HG02840 (cell line): ENCODE measurements at regions not wholly inside any gene's neighbourhood (a gene's known extent, or its start where the extent isn't known, plus 50 kb on each side); places are given as distances from the start of the nearest gene placed in this dataset.
"Not testable (repeated sequence)": the region's sequence is repeated elsewhere in the genome, so short reads cannot be mapped to it uniquely, and the experiment has no call there.

Source experiments
- ATAC-seq: cut with Tn5 transposase; IDR thresholded peaks from one replicate; pipeline ENCODE4 v1.9.1; 2021; ENCODE audit warnings: mild to moderate bottlenecking, moderate library complexity, moderate number of reproducible peaks; ENCODE audit not compliant: unreplicated experiment, low FRiP score

GRCh38 chr5:90084342-90084741 is 325.2 kb downstream of the CETN3 start:
- no peak for ATAC-seq

DNA sequence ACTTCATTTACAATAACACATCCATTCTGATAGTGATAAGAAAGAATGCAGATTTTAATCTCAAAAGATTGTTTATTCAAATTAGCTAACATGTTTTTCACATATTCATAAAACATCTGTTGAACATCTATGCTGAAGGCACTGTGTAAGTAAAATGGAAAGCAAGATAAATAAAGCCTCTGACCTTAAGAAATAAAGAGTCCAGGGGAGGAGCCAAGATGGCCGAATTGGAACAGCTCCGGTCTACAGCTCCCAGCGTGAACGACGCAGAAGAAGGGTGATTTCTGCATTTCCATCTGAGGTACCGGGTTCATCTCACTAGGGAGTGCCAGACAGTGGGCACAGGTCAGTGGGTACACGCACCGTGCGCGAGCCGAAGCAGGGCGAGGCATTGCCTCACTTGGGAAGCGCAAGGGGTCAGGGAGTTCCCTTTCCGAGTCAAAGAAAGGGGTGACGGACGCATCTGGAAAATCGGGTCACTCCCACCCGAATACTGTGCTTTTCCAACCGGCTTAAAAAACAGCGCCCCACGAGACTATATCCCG is 336.5 kb downstream of the CETN3 start:
- ATAC-seq, result not testable (repeated sequence)

GRCh38 chr5:90071656-90072055 is 337.9 kb downstream of the CETN3 start:
- no peak for ATAC-seq

GRCh38 chr5:90071066-90071465 is 338.5 kb downstream of the CETN3 start:
- no peak for ATAC-seq

GRCh38 chr5:90066920-90067319 is 342.6 kb downstream of the CETN3 start:
- no peak for ATAC-seq

- ATAC-seq, result no peak
Measured at GRCh38 chr5:90056911-90057705, 352.4 kb downstream of the CETN3 start.

GRCh38 chr5:90055831-90056328 is 353.7 kb downstream of the CETN3 start:
- ATAC-seq, result no peak

DNA sequence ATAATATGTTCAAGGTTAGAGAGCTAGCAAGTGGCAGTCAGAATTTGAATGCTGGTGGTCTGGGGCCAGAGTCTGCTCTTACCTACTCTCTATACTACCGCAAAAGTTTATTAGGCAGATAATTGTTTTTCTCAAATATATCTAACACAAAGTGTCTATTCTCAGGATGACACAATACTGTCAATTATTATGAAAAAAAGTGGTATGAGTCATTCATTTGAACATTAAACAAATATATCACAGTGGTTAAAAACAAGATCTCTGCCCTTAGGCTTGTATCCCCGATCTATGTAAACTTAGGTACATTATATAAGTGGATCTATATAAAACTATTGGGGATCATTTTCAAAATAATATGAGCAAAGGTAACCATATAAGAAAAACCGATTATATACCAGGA is 354.9 kb downstream of the CETN3 start:
- ATAC-seq, result no peak

GRCh38 chr5:90051756-90052155 is 357.8 kb downstream of the CETN3 start:
- no peak for ATAC-seq

DNA sequence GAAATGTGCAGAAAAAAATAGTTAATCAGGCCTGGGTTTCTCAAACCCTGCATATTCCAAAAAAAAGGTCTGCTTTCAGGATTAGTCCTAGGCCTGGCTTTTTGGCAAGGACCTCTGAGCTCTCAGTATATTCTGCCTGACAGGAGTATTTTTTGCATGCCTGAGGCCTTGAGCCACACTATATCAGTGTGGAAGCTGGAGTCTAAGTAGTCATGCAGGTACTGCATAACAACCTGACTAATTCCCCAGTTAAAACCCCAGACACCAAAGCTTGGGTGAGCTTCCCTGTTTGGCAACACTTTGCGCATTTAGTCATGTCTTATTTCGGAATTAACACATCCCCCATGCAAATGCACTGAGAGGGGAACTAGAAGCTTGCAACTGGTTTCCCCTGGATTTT is 359.5 kb downstream of the CETN3 start:
- no peak for ATAC-seq

DNA sequence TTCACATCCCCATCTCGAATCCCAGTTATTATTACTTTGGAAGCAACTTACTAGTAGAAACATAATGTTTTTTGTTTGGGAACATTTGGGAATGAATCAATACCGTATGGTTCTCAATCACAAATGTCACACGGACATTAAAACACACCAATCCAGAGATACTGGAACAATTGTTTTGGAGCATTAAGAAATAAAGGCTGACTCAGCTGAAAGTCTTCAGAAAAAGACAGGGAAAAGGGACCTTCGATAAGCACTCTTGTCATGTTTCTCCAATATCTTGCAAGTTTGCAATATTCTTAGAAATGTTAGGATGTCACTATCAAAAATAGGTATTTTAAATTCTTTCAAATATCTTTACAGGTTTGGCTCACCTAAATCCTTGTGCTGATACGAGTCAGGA is 362.4 kb downstream of the CETN3 start:
- no peak for ATAC-seq

DNA sequence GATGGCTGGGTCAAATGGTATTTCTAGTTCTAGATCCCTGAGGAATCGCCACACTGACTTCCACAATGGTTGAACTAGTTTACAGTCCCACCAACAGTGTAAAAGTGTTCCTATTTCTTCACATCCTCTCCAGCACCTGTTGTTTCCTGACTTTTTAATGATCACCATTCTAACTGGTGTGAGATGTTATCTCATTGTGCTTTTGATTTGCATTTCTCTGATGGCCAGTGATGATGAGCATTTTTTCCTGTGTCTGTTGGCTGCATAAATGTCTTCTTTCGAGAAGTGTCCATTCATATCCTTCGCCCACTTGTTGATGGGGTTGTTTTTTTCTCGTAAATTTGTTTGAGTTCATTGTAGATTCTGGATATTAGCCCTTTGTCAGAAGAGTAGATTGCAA is 369.5 kb downstream of the CETN3 start:
- not testable (repeated sequence) for ATAC-seq

- ATAC-seq, result no peak
Measured at GRCh38 chr5:90037646-90038045, 371.9 kb downstream of the CETN3 start.

DNA sequence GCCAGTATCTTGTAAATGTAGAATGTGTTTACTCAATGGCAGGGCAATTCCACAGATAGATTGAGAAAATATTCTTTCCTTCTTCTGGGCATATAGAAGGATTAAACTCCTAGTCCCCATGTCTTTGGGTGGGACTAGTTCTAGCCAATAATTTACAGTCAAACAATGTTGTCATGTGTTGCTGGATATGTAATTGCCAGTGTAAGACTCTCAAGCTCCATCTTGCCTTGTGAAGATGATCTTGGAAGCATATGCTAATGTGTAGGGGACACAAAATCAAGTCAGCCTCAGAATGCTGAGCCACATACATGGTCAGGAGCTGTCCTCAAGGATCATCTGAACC is 386.9 kb downstream of the CETN3 start:
- ATAC-seq, result peak; percentile 43

GRCh38 chr5:90022002-90022710 is 387.4 kb downstream of the CETN3 start:
- ATAC-seq, result no peak

- ATAC-seq, result peak; percentile 82
Measured at GRCh38 chr5:90020575-90021538, 388.7 kb downstream of the CETN3 start.

DNA sequence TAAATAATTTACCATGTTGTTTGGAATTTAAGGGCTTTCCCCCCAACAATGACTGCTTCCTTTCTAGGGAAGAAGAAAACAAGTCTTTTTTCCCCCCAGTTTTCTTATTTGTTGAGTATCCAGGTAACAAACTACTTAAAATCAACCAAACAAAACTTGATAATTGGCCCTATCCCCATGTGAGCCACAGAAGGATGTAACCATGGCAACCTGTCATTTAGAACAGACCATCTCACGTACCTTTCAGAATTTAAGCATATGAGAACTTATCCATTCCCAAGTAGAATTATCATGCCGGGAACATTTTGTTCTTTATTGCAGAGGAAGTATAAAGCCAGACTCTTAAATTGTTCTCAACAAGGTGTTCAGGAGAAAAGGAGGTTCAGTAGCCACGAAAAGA is 392.3 kb downstream of the CETN3 start:
- ATAC-seq, result no peak

DNA sequence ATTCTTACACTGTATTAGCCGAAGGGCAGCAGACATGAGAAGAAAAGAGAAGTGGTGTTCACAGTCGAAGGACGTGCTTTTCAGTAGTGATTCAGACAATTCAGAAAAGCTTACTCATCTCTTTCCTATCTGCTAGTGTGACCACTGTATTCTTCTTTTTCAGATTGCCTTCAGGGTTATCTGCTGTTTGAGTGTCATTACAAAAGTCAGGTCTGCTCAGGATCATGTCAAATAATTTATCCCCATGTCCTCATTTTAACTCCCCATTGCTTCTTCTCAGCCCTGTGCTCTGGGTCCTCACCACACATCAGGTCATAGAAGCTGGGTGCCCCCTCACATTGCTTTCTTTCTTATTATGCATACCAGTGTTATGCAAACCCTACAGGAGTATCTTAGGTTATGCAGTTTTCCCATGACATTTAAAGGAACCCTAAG is 394.0 kb downstream of the CETN3 start:
- ATAC-seq, result peak; percentile 87

GRCh38 chr5:90014420-90014819 is 395.1 kb downstream of the CETN3 start:
- ATAC-seq, result peak; percentile 80

GRCh38 chr5:90000351-90000750 is 409.2 kb downstream of the CETN3 start:
- ATAC-seq, result no peak
